ENCODE measurements at regions not wholly inside any gene's neighbourhood (a gene's known extent, or its start where the extent isn't known, plus 50 kb on each side); places are given as distances from the start of the nearest gene placed in this dataset.

GRCh38 chr2:235314371-235314930 lies 179.4 kb upstream of the AGAP1 start:
- ATAC-seq (no peak), DNase-seq (ENCODE audit: low spot score) (no peak)
- no peaks in the 10 kb centered on the region; the same call in 2 of the 3 replicates for H3K36me3 Mint-ChIP-seq (ENCODE audit: low read depth)
- Histone ChIP-seq H3F3A (replicated peaks; ENCODE audit: low read depth) (no peaks in the 10 kb centered on the region), H3K4me2 (no peak overlapping the region), H3K9me2 (ENCODE audit: insufficient read depth) (no peaks in the 10 kb centered on the region), H4K20me1 (replicated peaks; ENCODE audit: insufficient read depth) (no peaks in the 10 kb centered on the region), H3K27ac (ENCODE audit: low read depth) (no peak overlapping the region), H3K4me1 (ENCODE audit: insufficient read depth) (no peaks in the 10 kb centered on the region), H3K79me2 (replicated peaks; ENCODE audit: insufficient read depth) (no peaks in the 10 kb centered on the region), H3K27me3 (ENCODE audit: insufficient read depth) (no peaks in the 10 kb centered on the region), H3K4me3 (no peak overlapping the region), H3K36me3 (ENCODE audit: insufficient read depth) (no peaks in the 10 kb centered on the region), H2AFZ (no peak overlapping the region)
- no peaks in the 10 kb centered on the region for H3K27me3 Mint-ChIP-seq (ENCODE audit: insufficient read depth, low read depth, poor library complexity)
- no peak for TF ChIP-seq POLR2AphosphoS5 (IDR thresholded peaks at IDR 0.05; ENCODE audit: low read depth)
- TF ChIP-seq STAT1 (IDR thresholded peaks at IDR 0.05; ENCODE audit: unreplicated experiment), result no peak
- TF ChIP-seq CTCF (conservative IDR thresholded peaks at IDR 0.05; ENCODE audit: low read depth in 2 of 2), result peak; percentile 14 to 43; a peak in 2 of 4 replicates
- peaks cover 3% of the 10 kb centered on the region for H3K4me1 Mint-ChIP-seq
- no peak overlapping the region for H3K27ac Mint-ChIP-seq
- no peak overlapping the region for H3K4me3 Mint-ChIP-seq
- H3K9me3 Mint-ChIP-seq, result peaks cover 4% of the 10 kb centered on the region; the same call in 1 of the 3 replicates

- no peak for DNase-seq (ENCODE audit: low spot score)
- H2AFZ ChIP-seq, result no peak overlapping the region
- Mint-ChIP-seq H3K27ac (no peak overlapping the region), H3K4me3 (no peak overlapping the region), H3K9me3 (no peaks in the 10 kb centered on the region), H3K36me3 (ENCODE audit: low read depth) (no peaks in the 10 kb centered on the region), H3K27me3 (ENCODE audit: insufficient read depth, low read depth, poor library complexity) (no peaks in the 10 kb centered on the region), H3K4me1 (peaks cover 5% of the 10 kb centered on the region)
- H4K20me1 ChIP-seq (replicated peaks; ENCODE audit: insufficient read depth), result no peaks in the 10 kb centered on the region
- H3K27me3 ChIP-seq (ENCODE audit: insufficient read depth), result no peaks in the 10 kb centered on the region
- H3K4me1 ChIP-seq (ENCODE audit: insufficient read depth), result no peaks in the 10 kb centered on the region
- no peaks in the 10 kb centered on the region for H3K9me2 ChIP-seq (ENCODE audit: insufficient read depth)
- no peak for ATAC-seq
- H3K79me2 ChIP-seq (replicated peaks; ENCODE audit: insufficient read depth), result no peaks in the 10 kb centered on the region
- H3K4me2 ChIP-seq, result no peak overlapping the region
- H3K27ac ChIP-seq (ENCODE audit: low read depth), result no peak overlapping the region
- H3K36me3 ChIP-seq (ENCODE audit: insufficient read depth), result no peaks in the 10 kb centered on the region
- H3F3A ChIP-seq (replicated peaks; ENCODE audit: low read depth), result no peaks in the 10 kb centered on the region
- no peak overlapping the region for H3K4me3 ChIP-seq
- TF ChIP-seq ZNF462 (CRISPR knock-in tag; IDR thresholded peaks at IDR 0.05) (no peak), EZH2 (IDR thresholded peaks at IDR 0.05; ENCODE audit: low read depth, unreplicated experiment) (no peak), REST (IDR thresholded peaks at IDR 0.05; ENCODE audit: unreplicated experiment) (no peak), ETS1 (IDR thresholded peaks at IDR 0.05) (no peak), JUNB (IDR thresholded peaks at IDR 0.05; ENCODE audit: unreplicated experiment) (no peak), CREB1 (CRISPR knock-in tag; IDR thresholded peaks at IDR 0.05; ENCODE audit: low read depth) (no peak)
Observed at GRCh38 chr2:235319095-235319494, 174.7 kb upstream of the AGAP1 start.

Data from GM23338 (cell line).